Endothelial cell (in vitro differentiated cells): ENCODE measurements at regions not wholly inside any gene's neighbourhood (a gene's known extent, or its start where the extent isn't known, plus 50 kb on each side); places are given as distances from the start of the nearest gene placed in this dataset.

ENCODE experiments used
- DNase-seq: peaks from one replicate; pipeline ENCODE4 v3.0.0; 2021; ENCODE audit warnings: low spot score
- H3K27ac Mint-ChIP-seq: one replicate; pipeline ENCODE4 v1.8.0; 2021; ENCODE audit warnings: mixed read lengths, inconsistent platforms; ENCODE audit not compliant: unreplicated experiment
- H3K27me3 Mint-ChIP-seq: one replicate; pipeline ENCODE4 v1.8.0; 2021; ENCODE audit warnings: mild to moderate bottlenecking, moderate library complexity, mixed read lengths, inconsistent platforms; ENCODE audit not compliant: unreplicated experiment
- H3K36me3 Mint-ChIP-seq: one replicate; pipeline ENCODE4 v1.8.0; 2021; ENCODE audit warnings: mild to moderate bottlenecking, low read depth, mixed read lengths, inconsistent platforms; ENCODE audit not compliant: unreplicated experiment
- H3K4me1 Mint-ChIP-seq: one replicate; pipeline ENCODE4 v1.8.0; 2021; ENCODE audit warnings: mild to moderate bottlenecking, mixed read lengths, inconsistent platforms; ENCODE audit not compliant: unreplicated experiment
- H3K4me3 Mint-ChIP-seq: one replicate; pipeline ENCODE4 v1.8.0; 2021; ENCODE audit warnings: mild to moderate bottlenecking, mixed read lengths, inconsistent platforms; ENCODE audit not compliant: unreplicated experiment
- H3K9me3 Mint-ChIP-seq: one replicate; pipeline ENCODE4 v1.8.0; 2021; ENCODE audit warnings: mixed read lengths, inconsistent platforms; ENCODE audit not compliant: unreplicated experiment
- TF ChIP-seq, protein P1 (sequence below): fragments of 200-600 bp; sonication (generic); IDR thresholded peaks from one replicate; pipeline ENCODE4 v1.5.0; 2021; ENCODE audit warnings: antibody characterized with exemption; ENCODE audit not compliant: unreplicated experiment

DNA sequence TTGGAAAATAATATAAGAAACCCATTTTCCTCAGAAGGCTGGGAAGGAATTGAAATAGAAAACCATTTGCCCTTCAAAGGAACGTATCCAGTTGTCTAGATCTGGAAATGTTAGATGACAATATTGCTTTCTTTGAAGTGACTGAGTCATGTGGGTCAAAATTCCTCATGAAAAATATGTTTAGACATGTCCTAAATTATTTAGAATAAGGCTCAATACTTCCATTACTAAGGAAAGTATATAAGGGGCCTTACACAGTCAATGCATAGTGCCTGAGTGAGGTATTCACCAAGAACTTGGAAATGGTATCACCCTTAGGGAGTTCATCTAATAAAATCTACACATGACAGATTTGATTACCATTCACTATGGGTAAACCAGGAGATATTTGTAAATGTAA, 619.8 kb upstream of the KCNMB2 start:
- H3K27me3 Mint-ChIP-seq = peaks cover 1% of the 10 kb centered on the region
- no peaks in the 10 kb centered on the region for H3K9me3 Mint-ChIP-seq
- no peak for DNase-seq
- H3K4me3 Mint-ChIP-seq = no peak overlapping the region
- H3K4me1 Mint-ChIP-seq = no peaks in the 10 kb centered on the region
- no peaks in the 10 kb centered on the region for H3K36me3 Mint-ChIP-seq
- H3K27ac Mint-ChIP-seq = no peak overlapping the region
- TF ChIP-seq, protein P1, sequence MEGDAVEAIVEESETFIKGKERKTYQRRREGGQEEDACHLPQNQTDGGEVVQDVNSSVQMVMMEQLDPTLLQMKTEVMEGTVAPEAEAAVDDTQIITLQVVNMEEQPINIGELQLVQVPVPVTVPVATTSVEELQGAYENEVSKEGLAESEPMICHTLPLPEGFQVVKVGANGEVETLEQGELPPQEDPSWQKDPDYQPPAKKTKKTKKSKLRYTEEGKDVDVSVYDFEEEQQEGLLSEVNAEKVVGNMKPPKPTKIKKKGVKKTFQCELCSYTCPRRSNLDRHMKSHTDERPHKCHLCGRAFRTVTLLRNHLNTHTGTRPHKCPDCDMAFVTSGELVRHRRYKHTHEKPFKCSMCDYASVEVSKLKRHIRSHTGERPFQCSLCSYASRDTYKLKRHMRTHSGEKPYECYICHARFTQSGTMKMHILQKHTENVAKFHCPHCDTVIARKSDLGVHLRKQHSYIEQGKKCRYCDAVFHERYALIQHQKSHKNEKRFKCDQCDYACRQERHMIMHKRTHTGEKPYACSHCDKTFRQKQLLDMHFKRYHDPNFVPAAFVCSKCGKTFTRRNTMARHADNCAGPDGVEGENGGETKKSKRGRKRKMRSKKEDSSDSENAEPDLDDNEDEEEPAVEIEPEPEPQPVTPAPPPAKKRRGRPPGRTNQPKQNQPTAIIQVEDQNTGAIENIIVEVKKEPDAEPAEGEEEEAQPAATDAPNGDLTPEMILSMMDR = no peak

DNA sequence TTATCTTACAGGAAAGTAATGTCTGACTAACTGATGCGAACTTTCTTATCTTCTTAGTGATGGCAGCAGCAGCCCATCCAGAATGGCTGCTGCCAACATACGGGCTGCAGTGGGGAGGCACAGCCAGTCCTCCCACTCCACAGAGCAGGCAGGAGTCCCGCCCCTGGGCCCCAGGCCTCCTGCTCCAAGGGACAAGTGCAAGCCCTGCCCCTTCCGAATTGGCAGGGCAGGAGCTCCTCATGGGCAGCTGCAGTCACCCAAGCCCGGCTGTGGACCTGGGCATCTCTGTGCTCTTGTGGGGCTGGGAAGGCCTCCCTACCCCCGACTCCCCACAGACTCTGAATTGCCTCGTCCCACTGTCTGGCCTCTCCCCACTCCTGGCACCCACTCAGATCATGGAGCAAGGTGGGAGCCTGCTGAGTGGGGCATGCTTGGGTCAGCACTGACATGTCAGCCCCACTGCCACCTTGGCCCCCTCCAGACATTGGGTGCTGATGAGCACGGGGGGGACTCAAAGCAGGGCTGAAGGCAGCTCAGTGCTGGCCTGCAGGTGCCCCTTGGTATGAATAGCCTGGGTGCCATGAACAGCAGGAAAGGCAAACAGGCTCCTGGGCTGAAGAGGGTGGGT, 618.9 kb upstream of the KCNMB2 start:
- Mint-ChIP-seq H3K4me3 (no peak overlapping the region), H3K9me3 (no peaks in the 10 kb centered on the region), H3K4me1 (no peaks in the 10 kb centered on the region), H3K27ac (no peak overlapping the region), H3K27me3 (peaks cover 1% of the 10 kb centered on the region), H3K36me3 (no peaks in the 10 kb centered on the region)
- DNase-seq = no peak
- TF ChIP-seq, protein P1 = no peak

DNA sequence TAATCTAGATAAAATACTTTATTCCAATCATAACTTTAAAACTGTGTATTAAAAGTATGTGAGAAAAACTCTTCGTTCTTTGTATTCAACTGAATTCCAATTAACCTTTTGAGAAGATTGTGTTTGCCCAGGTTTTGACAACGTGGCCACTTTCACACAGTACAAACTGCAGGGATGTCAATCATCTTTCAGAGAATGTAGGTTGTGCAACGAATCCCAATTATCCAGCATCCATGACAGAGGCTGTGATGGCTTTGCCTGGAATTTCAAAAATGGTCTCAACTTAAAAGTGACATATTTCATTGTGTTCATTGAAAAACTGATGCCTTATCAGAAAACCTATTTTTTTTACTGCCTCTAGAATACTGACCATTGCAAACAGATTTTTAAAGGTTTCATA, 615.1 kb upstream of the KCNMB2 start:
- no peaks in the 10 kb centered on the region for H3K4me1 Mint-ChIP-seq
- H3K36me3 Mint-ChIP-seq = no peaks in the 10 kb centered on the region
- no peak overlapping the region for H3K4me3 Mint-ChIP-seq
- no peak overlapping the region for H3K27ac Mint-ChIP-seq
- peaks cover 1% of the 10 kb centered on the region for H3K27me3 Mint-ChIP-seq
- no peak for DNase-seq
- TF ChIP-seq, protein P1 = no peak
- H3K9me3 Mint-ChIP-seq = no peaks in the 10 kb centered on the region

DNA sequence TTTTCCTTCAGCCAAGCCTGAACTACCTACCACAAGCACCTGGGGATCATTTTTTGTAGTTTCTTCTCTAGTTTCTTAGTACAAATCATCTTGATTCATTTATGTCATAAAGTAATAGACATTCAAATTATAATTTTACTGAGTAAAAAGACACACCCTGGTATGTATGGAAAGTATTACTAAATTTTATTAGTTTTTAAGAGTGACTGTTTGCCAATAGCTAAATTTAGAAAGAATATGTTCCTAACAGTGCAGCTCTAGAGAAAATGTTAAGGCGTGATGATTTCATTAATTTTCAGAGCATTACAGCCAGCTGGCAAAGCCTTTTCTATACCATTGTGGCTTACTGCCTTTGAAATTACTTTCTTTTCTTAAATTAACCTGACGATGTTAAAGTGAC, 612.0 kb upstream of the KCNMB2 start:
- TF ChIP-seq, protein P1 = no peak
- Mint-ChIP-seq H3K9me3 (no peaks in the 10 kb centered on the region), H3K27ac (no peak overlapping the region), H3K36me3 (no peaks in the 10 kb centered on the region), H3K27me3 (no peaks in the 10 kb centered on the region), H3K4me3 (no peak overlapping the region), H3K4me1 (peaks cover 2% of the 10 kb centered on the region)
- DNase-seq = no peak

DNA sequence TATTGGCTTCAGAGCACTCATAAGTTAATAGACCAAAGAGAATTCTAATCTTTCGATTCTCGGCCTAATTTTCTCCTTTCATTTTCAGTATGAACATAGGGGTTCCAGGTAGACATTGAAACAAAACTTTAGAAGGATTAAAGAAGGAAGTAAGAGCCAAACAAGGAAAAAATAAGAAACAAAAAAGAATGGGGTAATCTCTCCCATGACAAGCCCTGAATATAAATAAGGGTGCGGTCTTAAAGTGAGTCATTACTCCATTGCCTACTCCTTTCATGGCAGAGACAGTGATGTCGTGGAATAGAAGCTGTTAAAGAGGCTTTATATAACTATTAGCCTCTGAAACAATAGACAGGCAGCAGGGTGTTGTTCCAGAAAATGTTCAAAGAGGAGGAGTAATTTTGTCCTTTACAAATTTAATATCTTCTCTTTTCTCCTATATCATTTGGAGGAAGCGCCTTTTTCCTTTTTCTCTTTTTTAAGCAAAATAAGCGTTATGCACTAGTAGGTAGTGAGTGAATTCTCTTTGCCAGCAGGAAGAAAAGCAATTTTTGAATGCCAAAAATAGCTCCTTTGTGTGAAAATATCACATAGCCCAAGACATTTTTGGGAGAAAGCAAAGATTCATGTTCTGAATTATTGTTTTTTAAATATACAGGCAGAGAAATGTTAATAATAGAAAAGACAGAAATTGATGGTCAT, 607.9 kb upstream of the KCNMB2 start:
- Mint-ChIP-seq H3K9me3 (no peaks in the 10 kb centered on the region), H3K4me1 (peaks cover 12% of the 10 kb centered on the region), H3K27ac (no peak overlapping the region), H3K36me3 (no peaks in the 10 kb centered on the region), H3K27me3 (peaks cover 4% of the 10 kb centered on the region), H3K4me3 (no peak overlapping the region)
- no peak for DNase-seq
- TF ChIP-seq, protein P1 = no peak
